ENCODE measurements at regions not wholly inside any gene's neighbourhood (a gene's known extent, or its start where the extent isn't known, plus 50 kb on each side); places are given as distances from the start of the nearest gene placed in this dataset.

GRCh38 chr3:67104388-67104787 is 106.3 kb downstream of the KBTBD8 start:
- TF ChIP-seq POLR2A (IDR thresholded peaks at IDR 0.05) (no peak), CTCF (IDR thresholded peaks at IDR 0.05) (no peak)
